ENCODE measurements at regions not wholly inside any gene's neighbourhood (a gene's known extent, or its start where the extent isn't known, plus 50 kb on each side); places are given as distances from the start of the nearest gene placed in this dataset.
"Not testable (repeated sequence)": the region's sequence is repeated elsewhere in the genome, so short reads cannot be mapped to it uniquely, and the experiment has no call there.

- H3K4me3 Mint-ChIP-seq = no peak overlapping the region
Observed at GRCh38 chr7:19565602-19566001, 143.2 kb downstream of the POLR1F start.

GRCh38 chr7:19561121-19561805 is 147.6 kb downstream of the POLR1F start:
- H3K36me3 Mint-ChIP-seq (ENCODE audit: low read depth) = no peaks in the 10 kb centered on the region
- intact Hi-C loops (cut with micrococcal nuclease) = no loop called here
- CTCF ChIA-PET = interaction anchor here (0.6 kb wide), 1 partner anchor 223 kb away, joined by 3 read pairs; no protein-coding TSS in a partner anchor
- no peak overlapping the region for H3K4me3 Mint-ChIP-seq
- DNase-seq = no peak
- no peaks in the 10 kb centered on the region for H3K27me3 Mint-ChIP-seq (ENCODE audit: low read depth)
- H3K27ac Mint-ChIP-seq = no peak overlapping the region
- H3K9me3 Mint-ChIP-seq = peaks cover 6% of the 10 kb centered on the region
- no peaks in the 10 kb centered on the region for H3K4me1 Mint-ChIP-seq (ENCODE audit: low read depth)

More at GRCh38 chr7:19565602-19566001, 143.2 kb downstream of the POLR1F start:
- no peaks in the 10 kb centered on the region for H3K36me3 Mint-ChIP-seq (ENCODE audit: low read depth)
- intact Hi-C loops (cut with micrococcal nuclease) = no loop called here
- H3K4me1 Mint-ChIP-seq (ENCODE audit: low read depth) = no peaks in the 10 kb centered on the region
- DNase-seq = no peak
- CTCF ChIA-PET = no interaction called here
- H3K27me3 Mint-ChIP-seq (ENCODE audit: low read depth) = no peaks in the 10 kb centered on the region
- H3K9me3 Mint-ChIP-seq = peaks cover 6% of the 10 kb centered on the region
- no peak overlapping the region for H3K27ac Mint-ChIP-seq

GRCh38 chr7:19560111-19560883 is 148.5 kb downstream of the POLR1F start:
- Mint-ChIP-seq H3K27ac (no peak overlapping the region), H3K4me1 (ENCODE audit: low read depth) (no peaks in the 10 kb centered on the region)

GRCh38 chr7:19558527-19558926 is 150.3 kb downstream of the POLR1F start:
- Mint-ChIP-seq H3K27me3 (ENCODE audit: low read depth) (no peaks in the 10 kb centered on the region), H3K36me3 (ENCODE audit: low read depth) (no peaks in the 10 kb centered on the region), H3K27ac (no peak overlapping the region), H3K4me3 (no peak overlapping the region), H3K4me1 (ENCODE audit: low read depth) (no peaks in the 10 kb centered on the region), H3K9me3 (peaks cover 6% of the 10 kb centered on the region)
- no peak for DNase-seq
- intact Hi-C loops (cut with micrococcal nuclease) = no loop called here
- CTCF ChIA-PET = no interaction called here

More at GRCh38 chr7:19560111-19560883, 148.5 kb downstream of the POLR1F start:
- H3K4me3 Mint-ChIP-seq = no peak overlapping the region
- H3K27me3 Mint-ChIP-seq (ENCODE audit: low read depth) = no peaks in the 10 kb centered on the region
- intact Hi-C loops (cut with micrococcal nuclease) = no loop called here
- H3K36me3 Mint-ChIP-seq (ENCODE audit: low read depth) = no peaks in the 10 kb centered on the region
- no peak for DNase-seq
- H3K9me3 Mint-ChIP-seq = peaks cover 6% of the 10 kb centered on the region
- CTCF ChIA-PET = interaction anchor here (0.6 kb wide), 1 partner anchor 222 kb away, joined by 3 read pairs; no protein-coding TSS in a partner anchor

- H3K27ac Mint-ChIP-seq = no peak overlapping the region
- no peak overlapping the region for H3K4me3 Mint-ChIP-seq
- CTCF ChIA-PET = no interaction called here
- H3K9me3 Mint-ChIP-seq = peaks cover 6% of the 10 kb centered on the region
- intact Hi-C loops (cut with micrococcal nuclease) = no loop called here
- no peaks in the 10 kb centered on the region for H3K36me3 Mint-ChIP-seq (ENCODE audit: low read depth)
- H3K27me3 Mint-ChIP-seq (ENCODE audit: low read depth) = no peaks in the 10 kb centered on the region
- H3K4me1 Mint-ChIP-seq (ENCODE audit: low read depth) = no peaks in the 10 kb centered on the region
- DNase-seq = no peak
Observed at GRCh38 chr7:19557726-19558465, 150.9 kb downstream of the POLR1F start.

DNA sequence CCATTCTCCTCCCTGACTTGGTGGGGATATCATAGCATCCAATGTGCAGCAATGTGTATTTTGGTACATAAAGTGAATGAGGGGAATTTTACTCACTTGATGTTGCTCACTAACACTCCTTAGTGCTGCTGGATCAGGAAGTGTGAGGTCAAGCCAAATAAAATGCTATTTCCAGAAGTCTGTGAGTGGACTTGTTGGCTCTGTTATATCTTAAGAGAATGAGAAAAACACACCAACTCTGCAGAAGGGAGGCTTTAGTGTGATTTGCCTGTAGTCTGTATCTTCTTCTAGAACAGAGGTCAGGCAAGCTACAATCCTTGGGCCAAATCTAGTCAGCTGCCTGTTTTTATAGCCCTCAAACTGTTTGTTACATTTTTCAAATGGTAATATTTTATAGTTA is 154.3 kb downstream of the POLR1F start:
- Mint-ChIP-seq H3K9me3 (peaks cover 2% of the 10 kb centered on the region), H3K4me3 (no peak overlapping the region), H3K27me3 (ENCODE audit: low read depth) (no peaks in the 10 kb centered on the region), H3K36me3 (ENCODE audit: low read depth) (no peaks in the 10 kb centered on the region), H3K4me1 (ENCODE audit: low read depth) (no peaks in the 10 kb centered on the region), H3K27ac (no peak overlapping the region)
- no peak for DNase-seq
- intact Hi-C loops (cut with micrococcal nuclease) = no loop called here
- CTCF ChIA-PET = no interaction called here

DNA sequence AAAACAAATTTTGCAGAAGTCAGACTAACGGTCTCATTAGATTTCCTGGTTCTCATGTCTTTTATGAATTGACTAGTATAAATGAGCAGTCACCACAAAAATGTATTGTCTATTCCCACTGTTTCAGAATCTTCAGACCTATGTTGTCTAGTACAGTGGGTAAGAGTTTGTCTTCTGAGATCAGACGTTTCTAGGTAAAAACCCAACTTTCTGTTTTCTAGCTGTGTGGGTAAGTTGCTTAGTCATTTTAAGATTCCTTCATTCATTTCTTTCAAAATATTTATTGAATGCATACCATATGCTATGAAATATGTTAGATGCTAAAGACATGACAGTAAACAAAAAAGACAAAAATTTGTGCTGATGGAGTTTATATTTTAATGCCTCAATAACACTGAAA is 156.3 kb downstream of the POLR1F start:
- intact Hi-C loops (cut with micrococcal nuclease) = no loop called here
- Mint-ChIP-seq H3K27me3 (ENCODE audit: low read depth) (no peaks in the 10 kb centered on the region), H3K27ac (no peak overlapping the region), H3K4me1 (ENCODE audit: low read depth) (no peaks in the 10 kb centered on the region), H3K9me3 (peaks cover 2% of the 10 kb centered on the region), H3K36me3 (ENCODE audit: low read depth) (no peaks in the 10 kb centered on the region), H3K4me3 (no peak overlapping the region)
- CTCF ChIA-PET = no interaction called here
- no peak for DNase-seq

- intact Hi-C loops (cut with micrococcal nuclease) = not testable (repeated sequence)
Observed at GRCh38 chr7:19549246-19549645, 159.6 kb downstream of the POLR1F start.

DNA sequence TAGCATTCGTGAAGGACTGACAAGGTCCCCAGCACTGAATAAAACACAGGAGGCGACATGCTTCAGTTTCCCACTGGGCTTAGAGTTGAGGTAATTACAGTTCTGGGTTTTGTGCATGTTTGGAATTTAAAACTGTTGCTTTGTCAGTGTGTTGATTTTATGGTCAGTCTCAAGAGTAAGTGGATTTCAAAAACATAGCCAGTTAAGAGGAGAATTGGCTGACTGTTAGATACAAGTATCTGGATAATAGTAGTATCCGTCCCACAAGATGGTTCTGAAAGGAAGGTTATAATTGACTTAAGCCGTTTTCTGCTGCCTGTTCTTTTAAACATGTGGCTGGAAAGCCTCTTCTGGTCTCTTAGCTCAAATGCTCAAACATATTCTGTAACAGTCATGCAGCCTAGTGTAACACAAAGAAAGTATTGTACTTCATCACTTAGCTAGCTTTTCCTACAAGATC is 170.9 kb downstream of the POLR1F start:
- Mint-ChIP-seq H3K4me3 (no peak overlapping the region), H3K9me3 (peaks cover 7% of the 10 kb centered on the region), H3K36me3 (ENCODE audit: low read depth) (no peaks in the 10 kb centered on the region), H3K27ac (no peak overlapping the region), H3K4me1 (ENCODE audit: low read depth) (no peaks in the 10 kb centered on the region), H3K27me3 (ENCODE audit: low read depth) (no peaks in the 10 kb centered on the region)
- CTCF ChIA-PET = interaction anchor here (0.7 kb wide), 2 partner anchors 126 to 1361 kb away, joined by 3 read pairs; no protein-coding TSS in a partner anchor
- no peak for DNase-seq
- intact Hi-C loops (cut with micrococcal nuclease) = no loop called here

More at GRCh38 chr7:19549246-19549645, 159.6 kb downstream of the POLR1F start:
- H3K27ac Mint-ChIP-seq; H3K36me3 Mint-ChIP-seq (ENCODE audit: low read depth); H3K4me1 Mint-ChIP-seq (ENCODE audit: low read depth); H3K27me3 Mint-ChIP-seq (ENCODE audit: low read depth); DNase-seq; CTCF ChIA-PET; H3K4me3 Mint-ChIP-seq: not testable (repeated sequence)
- H3K9me3 Mint-ChIP-seq = peaks cover 18% of the 10 kb centered on the region

GRCh38 chr7:19533266-19533665 is 175.6 kb downstream of the POLR1F start:
- CTCF ChIA-PET = no interaction called here
- no peak for DNase-seq
- H3K27me3 Mint-ChIP-seq (ENCODE audit: low read depth) = no peaks in the 10 kb centered on the region
- intact Hi-C loops (cut with micrococcal nuclease) = no loop called here
- H3K9me3 Mint-ChIP-seq = peaks cover 3% of the 10 kb centered on the region
- H3K4me3 Mint-ChIP-seq = no peak overlapping the region
- H3K27ac Mint-ChIP-seq = no peak overlapping the region
- no peaks in the 10 kb centered on the region for H3K36me3 Mint-ChIP-seq (ENCODE audit: low read depth)
- no peaks in the 10 kb centered on the region for H3K4me1 Mint-ChIP-seq (ENCODE audit: low read depth)

GRCh38 chr7:19530852-19531251 is 178.0 kb downstream of the POLR1F start:
- Mint-ChIP-seq H3K27me3 (ENCODE audit: low read depth) (no peaks in the 10 kb centered on the region), H3K36me3 (ENCODE audit: low read depth) (no peaks in the 10 kb centered on the region), H3K27ac (no peak overlapping the region), H3K4me3 (no peak overlapping the region), H3K9me3 (peaks cover 3% of the 10 kb centered on the region), H3K4me1 (ENCODE audit: low read depth) (no peaks in the 10 kb centered on the region)
- no peak for DNase-seq
- intact Hi-C loops (cut with micrococcal nuclease) = no loop called here
- CTCF ChIA-PET = no interaction called here

DNA sequence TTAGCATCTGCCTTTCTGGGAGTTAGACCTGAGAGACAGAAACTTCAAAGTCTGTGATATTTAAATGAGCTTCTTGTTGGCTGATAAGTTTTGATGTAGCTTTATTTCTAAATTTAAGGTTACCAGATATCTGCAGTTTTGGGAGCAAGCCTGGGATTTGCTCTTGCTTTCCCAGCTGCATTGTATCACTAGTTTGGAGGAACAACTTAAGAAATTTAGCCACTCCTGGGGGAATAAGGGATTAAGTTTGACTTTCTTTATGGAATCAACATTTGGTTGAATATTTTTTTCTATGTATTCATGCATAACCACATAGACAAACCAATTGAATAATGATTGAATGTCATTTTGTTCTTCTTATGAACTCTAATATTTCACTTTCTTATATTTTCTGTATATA is 178.6 kb downstream of the POLR1F start:
- CTCF ChIA-PET = interaction anchor here (1.1 kb wide), 1 partner anchor 38 kb away, joined by 3 read pairs; no protein-coding TSS in a partner anchor
- H3K27me3 Mint-ChIP-seq (ENCODE audit: low read depth) = no peaks in the 10 kb centered on the region
- H3K9me3 Mint-ChIP-seq = peaks cover 3% of the 10 kb centered on the region
- no peaks in the 10 kb centered on the region for H3K4me1 Mint-ChIP-seq (ENCODE audit: low read depth)
- no peak for DNase-seq
- intact Hi-C loops (cut with micrococcal nuclease) = no loop called here
- no peak overlapping the region for H3K4me3 Mint-ChIP-seq
- H3K36me3 Mint-ChIP-seq (ENCODE audit: low read depth) = no peaks in the 10 kb centered on the region
- H3K27ac Mint-ChIP-seq = no peak overlapping the region

Measured in activated naive CD4-positive, alpha-beta T cell treated with anti-CD3 and anti-CD28 coated beads for 36 hours (primary cell).